K562 (cell line): ENCODE measurements at regions not wholly inside any gene's neighbourhood (a gene's known extent, or its start where the extent isn't known, plus 50 kb on each side); places are given as distances from the start of the nearest gene placed in this dataset.

Source experiments
- BCLAF1 ChIP-seq, 2 experiments: fragments of 450-650 bp in 1 of 2; IDR thresholded peaks; 2 replicates each; pipeline ENCODE4 v1.6.1; 2011 to 2017; ENCODE audit warnings: low read depth in 2 of 2, antibody characterized with exemption in 1 of 2, borderline replicate concordance in 1 of 2, low read length in 1 of 2, mild to moderate bottlenecking in 1 of 2, mixed read lengths in 1 of 2; ENCODE audit not compliant: control insufficient read depth in 1 of 2
- CBFA2T3 ChIP-seq: fragments of 450-650 bp; IDR thresholded peaks from 2 replicates; pipeline ENCODE4 v1.6.1; 2017
- CBX2 ChIP-seq: fragments of 200-600 bp; sonication (generic); IDR thresholded peaks from one replicate; pipeline ENCODE4 v1.6.1; 2012; ENCODE audit warnings: mild to moderate bottlenecking, low read length, inconsistent platforms; ENCODE audit not compliant: insufficient read depth, poor library complexity, severe bottlenecking
- DDX20 ChIP-seq: fragments of 450-650 bp; IDR thresholded peaks from 2 replicates; pipeline ENCODE4 v1.6.1; 2016; ENCODE audit warnings: missing genetic modification characterization, low read depth, mild to moderate bottlenecking, missing compliant biosample characterization, moderate library complexity
- GABPB2 ChIP-seq: fragments of 250-450 bp; sonication (Bioruptor Pico); conservative IDR thresholded peaks from 2 replicates; pipeline ENCODE4 v1.5.1; 2021; ENCODE audit warnings: mild to moderate bottlenecking
- GATAD2A ChIP-seq: fragments of 450-650 bp; IDR thresholded peaks from 2 replicates; pipeline ENCODE4 v1.6.1; 2017
- GTF2F1 ChIP-seq: IDR thresholded peaks from 2 replicates; pipeline ENCODE4 v1.6.1; 2011; ENCODE audit warnings: low read depth, low read length, improper control_type of control experiment
- MCM2 ChIP-seq: fragments of 450-650 bp; IDR thresholded peaks from 2 replicates; pipeline ENCODE4 v1.6.1; 2017; ENCODE audit warnings: low read depth, mild to moderate bottlenecking
- NFE2 ChIP-seq: IDR thresholded peaks from 2 replicates; pipeline ENCODE4 v1.6.1; 2014; ENCODE audit warnings: antibody characterized with exemption, low read depth
- NR2C2 ChIP-seq, 2 experiments: fragments of 200-800 bp in 1 of 2; sonication (Bioruptor generic) in 1 of 2; sonication (generic) in 1 of 2; formaldehyde crosslinking in 1 of 2; IDR thresholded peaks; 2 replicates each; pipeline versions ENCODE4 v1.6.1 to v1.8.0; 2016 to 2022; ENCODE audit warnings: mild to moderate bottlenecking in 1 of 2, missing compliant biosample characterization in 1 of 2, missing genetic modification characterization in 1 of 2, missing genetic modification reagents in 1 of 2
- PATZ1 ChIP-seq: fragments of 250-450 bp; sonication (Bioruptor Pico); IDR thresholded peaks from 2 replicates; pipeline ENCODE4 v1.5.0; 2020; ENCODE audit warnings: mild to moderate bottlenecking, borderline replicate concordance
- SP2 ChIP-seq: IDR thresholded peaks from 2 replicates; pipeline ENCODE4 v1.6.1; 2011; ENCODE audit warnings: mild to moderate bottlenecking, low read depth, low read length, moderate library complexity; ENCODE audit not compliant: poor library complexity, severe bottlenecking; ENCODE audit errors: extremely low read depth
- ZBTB33 ChIP-seq: sonication (generic); formaldehyde crosslinking; IDR thresholded peaks from 2 replicates; pipeline ENCODE4 v1.8.1; 2023; ENCODE audit warnings: mild to moderate bottlenecking, missing genetic modification reagents
- ZNF165 ChIP-seq: fragments of 250-450 bp; sonication (Bioruptor Pico); IDR thresholded peaks from 2 replicates; pipeline ENCODE4 v1.4.0; 2020; ENCODE audit warnings: borderline replicate concordance
- ZNF212 ChIP-seq: fragments of 450-650 bp; formaldehyde crosslinking; IDR thresholded peaks from 2 replicates; pipeline ENCODE4 v1.4.0; 2020; ENCODE audit warnings: mild to moderate bottlenecking
- ZNF830 ChIP-seq: fragments of 250-450 bp; sonication (Bioruptor Pico); IDR thresholded peaks from 2 replicates; pipeline ENCODE4 v1.5.0; 2021; ENCODE audit warnings: mild to moderate bottlenecking
- TF ChIP-seq, protein P1 (sequence below), 2 experiments: fragments of 450-650 bp in 1 of 2; sonication (generic) in 1 of 2; formaldehyde crosslinking in 1 of 2; IDR thresholded peaks in 1 of 2; conservative IDR thresholded peaks in 1 of 2; 2 replicates each; pipeline versions ENCODE4 v1.6.1 to v1.8.1; 2016 to 2023; ENCODE audit warnings: mild to moderate bottlenecking in 2 of 2, moderate library complexity in 2 of 2, inconsistent platforms in 1 of 2, missing genetic modification reagents in 1 of 2

- TF ChIP-seq BCLAF1 (IDR thresholded peaks at IDR 0.05; ENCODE audit: borderline replicate concordance in 1 of 2, control insufficient read depth in 1 of 2, low read depth in 2 of 2, low read length in 1 of 2) = peak in 1 of 2 experiments; percentile 46; a peak in 1 of 4 replicates
- TF ChIP-seq, protein P1, sequence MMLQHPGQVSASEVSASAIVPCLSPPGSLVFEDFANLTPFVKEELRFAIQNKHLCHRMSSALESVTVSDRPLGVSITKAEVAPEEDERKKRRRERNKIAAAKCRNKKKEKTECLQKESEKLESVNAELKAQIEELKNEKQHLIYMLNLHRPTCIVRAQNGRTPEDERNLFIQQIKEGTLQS (IDR thresholded peaks at IDR 0.05) = peak; percentile 66; the same call in 1 of the 2 replicates
- TF ChIP-seq, protein P1 (CRISPR knock-in tag; conservative IDR thresholded peaks at IDR 0.05) = peak; percentile 70; the same call in 1 of the 2 replicates
- TF ChIP-seq SP2 = no peak
- no peak for TF ChIP-seq ZNF165 (CRISPR knock-in tag)
- TF ChIP-seq GABPB2 (CRISPR knock-in tag) = no peak
- TF ChIP-seq NFE2 = peak; percentile 20; the same call in 1 of the 2 replicates
- TF ChIP-seq ZNF212 (CRISPR knock-in tag) = no peak
- TF ChIP-seq GATAD2A = 0 out of 2 replicates have a peak, but pooled peaks have one; percentile 68
- peak; percentile 44 for TF ChIP-seq CBFA2T3
- TF ChIP-seq NR2C2 (CRISPR knock-in tag; IDR thresholded peaks at IDR 0.05) = no peak
- TF ChIP-seq NR2C2 (tag; IDR thresholded peaks at IDR 0.05) = peak; percentile 96
- 0 out of 2 replicates have a peak, but pooled peaks have one; percentile 84 for TF ChIP-seq ZNF830 (CRISPR knock-in tag)
- no peak for TF ChIP-seq PATZ1
- no peak for TF ChIP-seq CBX2
- TF ChIP-seq ZBTB33 (CRISPR knock-in tag) = no peak
- no peak for TF ChIP-seq GTF2F1
- no peak for TF ChIP-seq DDX20 (tag)
- no peak for TF ChIP-seq MCM2
Measured at GRCh38 chr6:156719720-156720563, 57.2 kb upstream of the ARID1B start (continued).
